K562 (cell line): ENCODE measurements at regions not wholly inside any gene's neighbourhood (a gene's known extent, or its start where the extent isn't known, plus 50 kb on each side); places are given as distances from the start of the nearest gene placed in this dataset.

Source experiments
- ATAC-seq: fragments of 200-7000 bp; cut with Tn5 transposase; 3 replicates; pipeline ENCODE4 v1.9.1; 2020; ENCODE audit warnings: moderate library complexity
- BruUV-seq: library from RNA; stranded (reverse); fragments of 400-500 nt; replicated peaks from 2 replicates; lab custom pipeline; 2021; lab: Mats Ljungman, UMichigan
- CTCF ChIA-PET: fragments of 300-600 bp; formaldehyde crosslinking; extraction: SDS; loops from one replicate; lab custom pipeline; 2021; ENCODE audit warnings: low intra/inter-chr PET ratio; lab: Yijun Ruan, JAX
- POLR2A ChIA-PET: fragments of 300-600, 350-650 bp; sonication (Branson Sonifier 250); formaldehyde crosslinking; extraction: SDS; loops from one replicate; lab custom pipeline; 2021; ENCODE audit warnings: antibody characterized with exemption, inconsistent platforms; lab: Yijun Ruan, JAX
- DNase-seq, 4 experiments: peaks; one replicate each; pipeline versions ENCODE4 v3.0.0 to v3.0.0-alpha.2; 2011 to 2018; ENCODE audit warnings: low spot score in 3 of 4, mixed read lengths in 3 of 4; ENCODE audit errors: extremely low read depth in 1 of 4
- FAIRE-seq: peaks from 2 replicates; lab custom pipeline; 2011; peaks lifted over from hg19 to GRCh38; lab: Jason Lieb, UNC
- H2AFZ ChIP-seq: 2 replicates; pipeline ENCODE4 v1.6.0; 2011; ENCODE audit warnings: low read depth, low read length, control low read depth, inconsistent platforms
- H3K27ac ChIP-seq: fragments of 200-600 bp; 3 replicates; pipeline ENCODE4 v1.8.0; 2011; ENCODE audit warnings: low read depth, mild to moderate bottlenecking, control low read depth, inconsistent platforms, low read length, moderate library complexity, mixed read lengths; ENCODE audit errors: extremely low read depth
- H3K27me3 ChIP-seq, 2 experiments: fragments of 300-600 bp in 1 of 2; 2 replicates in 1 of 2; 3 replicates in 1 of 2; pipeline versions ENCODE4 v1.6.0 to v1.8.0; 2011; ENCODE audit warnings: inconsistent platforms in 2 of 2, low read length in 2 of 2, mild to moderate bottlenecking in 1 of 2, mixed read lengths in 1 of 2, moderate library complexity in 1 of 2; ENCODE audit not compliant: control insufficient read depth in 2 of 2, insufficient read depth in 2 of 2
- H3K36me3 ChIP-seq: fragments of 300-600 bp; 3 replicates; pipeline ENCODE4 v1.8.0; 2011; ENCODE audit warnings: mild to moderate bottlenecking, low read length, inconsistent platforms; ENCODE audit not compliant: control insufficient read depth, insufficient read depth
- H3K4me1 ChIP-seq, 2 experiments: fragments of 200-600 bp in 1 of 2; replicated peaks in 1 of 2; 2 replicates in 1 of 2; 3 replicates in 1 of 2; pipeline versions ENCODE4 v1.5.1 to v1.8.0; 2011; ENCODE audit warnings: inconsistent platforms in 2 of 2, low read length in 2 of 2, mild to moderate bottlenecking in 1 of 2, mixed read lengths in 1 of 2, moderate library complexity in 1 of 2; ENCODE audit not compliant: control insufficient read depth in 2 of 2, insufficient read depth in 2 of 2
- H3K4me2 ChIP-seq: 2 replicates; pipeline ENCODE4 v1.6.1; 2011; ENCODE audit warnings: low read length, control low read depth, inconsistent platforms, mixed read lengths; ENCODE audit not compliant: insufficient read depth
- H3K4me3 ChIP-seq: fragments of 200-600 bp; sonication (generic), shearing (Covaris generic); 2 replicates; pipeline ENCODE4 v1.5.1; 2016; ENCODE audit warnings: control low read depth, inconsistent platforms
- H3K79me2 ChIP-seq: fragments of 200-600 bp; 3 replicates; pipeline ENCODE4 v1.8.0; 2011; ENCODE audit warnings: low read length, inconsistent platforms; ENCODE audit not compliant: control insufficient read depth, insufficient read depth
- H3K9ac ChIP-seq, 2 experiments: 2 replicates each; pipeline versions ENCODE4 v1.6.0 to v1.6.1; 2011; ENCODE audit warnings: low read depth in 2 of 2, low read length in 2 of 2, control low read depth in 1 of 2, inconsistent platforms in 1 of 2, mild to moderate bottlenecking in 1 of 2, mixed read lengths in 1 of 2; ENCODE audit not compliant: insufficient read depth in 1 of 2
- H3K9me1 ChIP-seq: one replicate; pipeline ENCODE4 v1.6.0; 2011; ENCODE audit warnings: inconsistent platforms, mild to moderate bottlenecking, low read length, moderate library complexity; ENCODE audit not compliant: control insufficient read depth, insufficient read depth
- H3K9me3 ChIP-seq: replicated peaks from 2 replicates; pipeline ENCODE4 v1.5.1; 2011; ENCODE audit warnings: low read depth, low read length, inconsistent platforms; ENCODE audit not compliant: control insufficient read depth, insufficient read depth
- H4K20me1 ChIP-seq: replicated peaks from 2 replicates; pipeline ENCODE4 v1.6.1; 2011; ENCODE audit warnings: low read length, inconsistent platforms, mixed read lengths; ENCODE audit not compliant: control insufficient read depth, insufficient read depth
- ILK ChIP-seq: fragments of 450-650 bp; IDR thresholded peaks from 2 replicates; pipeline ENCODE4 v1.6.1; 2016; ENCODE audit warnings: missing genetic modification characterization, low read depth, mild to moderate bottlenecking, missing compliant biosample characterization, moderate library complexity, borderline replicate concordance
- RAD51 ChIP-seq: fragments of 450-650 bp; IDR thresholded peaks from 2 replicates; pipeline ENCODE4 v1.7.1; 2016; ENCODE audit warnings: low read depth, mild to moderate bottlenecking, borderline replicate concordance
- SIX5 ChIP-seq, 2 experiments: IDR thresholded peaks; 2 replicates each; pipeline ENCODE4 v1.6.1; 2011; ENCODE audit warnings: low read length in 2 of 2, borderline replicate concordance in 1 of 2, low read depth in 1 of 2, mild to moderate bottlenecking in 1 of 2, moderate library complexity in 1 of 2; ENCODE audit not compliant: insufficient read depth in 1 of 2
- YBX1 ChIP-seq: fragments of 450-650 bp; IDR thresholded peaks from 2 replicates; pipeline ENCODE4 v1.7.1; 2016; ENCODE audit warnings: mild to moderate bottlenecking
- WGBS: fragments of 100-300 bp; shearing (Covaris generic); methylation state at CpG from one replicate; pipeline ENCODE4 v1.1.6; 2016; ENCODE audit warnings: low coverage, mixed read lengths; ENCODE audit not compliant: insufficient coverage; ENCODE audit errors: missing lambda C conversion rate; 5-methylcytosine and 5-hydroxymethylcytosine counted together
- in situ Hi-C: fragments of 300-500 bp; cut with MboI; formaldehyde crosslinking; loops from 4 replicates; pipeline ENCODE4 v1.15.0; 2018; ENCODE audit warnings: inconsistent platforms, mixed read lengths
- intact Hi-C: fragments of 100-400 bp; cut with micrococcal nuclease; formaldehyde crosslinking; loops from 2 replicates; pipeline ENCODE4 v1.14.2; 2022
- TF ChIP-seq, protein P1 (sequence below): fragments of 250-450 bp; sonication (Bioruptor Pico); IDR thresholded peaks from 2 replicates; pipeline ENCODE4 v1.5.0; 2020; ENCODE audit warnings: mild to moderate bottlenecking
- TF ChIP-seq, protein P2 (sequence below): fragments of 250-450 bp; sonication (Bioruptor Pico); IDR thresholded peaks from 2 replicates; pipeline ENCODE4 v1.4.0; 2020
- TF ChIP-seq, protein P3 (sequence below): fragments of 250-450 bp; sonication (Bioruptor Pico); IDR thresholded peaks from 2 replicates; pipeline ENCODE4 v1.8.0; 2022; ENCODE audit warnings: moderate library complexity, mild to moderate bottlenecking, inconsistent platforms

DNA sequence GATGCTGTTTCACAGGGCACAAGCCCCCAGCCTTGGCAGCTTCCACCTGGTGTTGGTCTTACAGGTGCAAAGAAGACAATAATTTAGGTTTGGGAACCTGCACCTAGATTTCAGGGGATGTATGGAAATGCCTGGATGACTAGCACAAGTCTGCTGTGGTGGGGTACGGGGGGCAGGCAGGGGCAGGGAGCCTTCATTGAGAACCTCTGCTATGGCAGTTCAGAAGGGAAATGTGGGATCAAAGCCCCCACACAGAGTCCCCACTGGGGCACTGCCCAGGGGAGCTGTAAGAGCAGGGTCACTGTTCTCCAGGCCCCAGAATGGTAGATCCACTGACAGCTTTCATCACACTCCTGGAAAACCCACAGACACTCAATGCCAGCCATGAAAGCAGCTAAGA lies 686.5 kb downstream of the FAM181B start:
- H3K9ac ChIP-seq: no peak overlapping the region
- H3K79me2 ChIP-seq: no peaks in the 10 kb centered on the region
- no peaks in the 10 kb centered on the region for H4K20me1 ChIP-seq
- H3K36me3 ChIP-seq: no peaks in the 10 kb centered on the region
- no peaks in the 10 kb centered on the region for H3K27me3 ChIP-seq
- WGBS: 0% methylated on average over 1 of the region's 1 CpG
- H3K4me2 ChIP-seq: no peak overlapping the region
- 0 out of 2 replicates have a peak, but pooled peaks cover 2% of the 10 kb centered on the region for H3K9me3 ChIP-seq
- no peaks in the 10 kb centered on the region for H3K9me1 ChIP-seq
- H2AFZ ChIP-seq: no peak overlapping the region
- TF ChIP-seq YBX1: no peak
- TF ChIP-seq, protein P1, sequence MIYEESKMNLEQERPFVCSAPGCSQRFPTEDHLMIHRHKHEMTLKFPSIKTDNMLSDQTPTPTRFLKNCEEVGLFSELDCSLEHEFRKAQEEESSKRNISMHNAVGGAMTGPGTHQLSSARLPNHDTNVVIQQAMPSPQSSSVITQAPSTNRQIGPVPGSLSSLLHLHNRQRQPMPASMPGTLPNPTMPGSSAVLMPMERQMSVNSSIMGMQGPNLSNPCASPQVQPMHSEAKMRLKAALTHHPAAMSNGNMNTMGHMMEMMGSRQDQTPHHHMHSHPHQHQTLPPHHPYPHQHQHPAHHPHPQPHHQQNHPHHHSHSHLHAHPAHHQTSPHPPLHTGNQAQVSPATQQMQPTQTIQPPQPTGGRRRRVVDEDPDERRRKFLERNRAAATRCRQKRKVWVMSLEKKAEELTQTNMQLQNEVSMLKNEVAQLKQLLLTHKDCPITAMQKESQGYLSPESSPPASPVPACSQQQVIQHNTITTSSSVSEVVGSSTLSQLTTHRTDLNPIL (CRISPR knock-in tag): no peak
- no peak for TF ChIP-seq RAD51
- no peak for TF ChIP-seq SIX5 (IDR thresholded peaks at IDR 0.05; ENCODE audit: borderline replicate concordance in 1 of 2, insufficient read depth in 1 of 2, low read depth in 1 of 2, low read length in 2 of 2)
- TF ChIP-seq, protein P2, sequence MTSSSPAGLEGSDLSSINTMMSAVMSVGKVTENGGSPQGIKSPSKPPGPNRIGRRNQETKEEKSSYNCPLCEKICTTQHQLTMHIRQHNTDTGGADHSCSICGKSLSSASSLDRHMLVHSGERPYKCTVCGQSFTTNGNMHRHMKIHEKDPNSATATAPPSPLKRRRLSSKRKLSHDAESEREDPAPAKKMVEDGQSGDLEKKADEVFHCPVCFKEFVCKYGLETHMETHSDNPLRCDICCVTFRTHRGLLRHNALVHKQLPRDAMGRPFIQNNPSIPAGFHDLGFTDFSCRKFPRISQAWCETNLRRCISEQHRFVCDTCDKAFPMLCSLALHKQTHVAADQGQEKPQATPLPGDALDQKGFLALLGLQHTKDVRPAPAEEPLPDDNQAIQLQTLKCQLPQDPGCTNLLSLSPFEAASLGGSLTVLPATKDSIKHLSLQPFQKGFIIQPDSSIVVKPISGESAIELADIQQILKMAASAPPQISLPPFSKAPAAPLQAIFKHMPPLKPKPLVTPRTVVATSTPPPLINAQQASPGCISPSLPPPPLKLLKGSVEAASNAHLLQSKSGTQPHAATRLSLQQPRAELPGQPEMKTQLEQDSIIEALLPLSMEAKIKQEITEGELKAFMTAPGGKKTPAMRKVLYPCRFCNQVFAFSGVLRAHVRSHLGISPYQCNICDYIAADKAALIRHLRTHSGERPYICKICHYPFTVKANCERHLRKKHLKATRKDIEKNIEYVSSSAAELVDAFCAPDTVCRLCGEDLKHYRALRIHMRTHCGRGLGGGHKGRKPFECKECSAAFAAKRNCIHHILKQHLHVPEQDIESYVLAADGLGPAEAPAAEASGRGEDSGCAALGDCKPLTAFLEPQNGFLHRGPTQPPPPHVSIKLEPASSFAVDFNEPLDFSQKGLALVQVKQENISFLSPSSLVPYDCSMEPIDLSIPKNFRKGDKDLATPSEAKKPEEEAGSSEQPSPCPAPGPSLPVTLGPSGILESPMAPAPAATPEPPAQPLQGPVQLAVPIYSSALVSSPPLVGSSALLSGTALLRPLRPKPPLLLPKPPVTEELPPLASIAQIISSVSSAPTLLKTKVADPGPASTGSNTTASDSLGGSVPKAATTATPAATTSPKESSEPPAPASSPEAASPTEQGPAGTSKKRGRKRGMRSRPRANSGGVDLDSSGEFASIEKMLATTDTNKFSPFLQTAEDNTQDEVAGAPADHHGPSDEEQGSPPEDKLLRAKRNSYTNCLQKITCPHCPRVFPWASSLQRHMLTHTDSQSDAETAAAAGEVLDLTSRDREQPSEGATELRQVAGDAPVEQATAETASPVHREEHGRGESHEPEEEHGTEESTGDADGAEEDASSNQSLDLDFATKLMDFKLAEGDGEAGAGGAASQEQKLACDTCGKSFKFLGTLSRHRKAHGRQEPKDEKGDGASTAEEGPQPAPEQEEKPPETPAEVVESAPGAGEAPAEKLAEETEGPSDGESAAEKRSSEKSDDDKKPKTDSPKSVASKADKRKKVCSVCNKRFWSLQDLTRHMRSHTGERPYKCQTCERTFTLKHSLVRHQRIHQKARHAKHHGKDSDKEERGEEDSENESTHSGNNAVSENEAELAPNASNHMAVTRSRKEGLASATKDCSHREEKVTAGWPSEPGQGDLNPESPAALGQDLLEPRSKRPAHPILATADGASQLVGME (CRISPR knock-in tag): no peak
- TF ChIP-seq ILK (tag): no peak
- TF ChIP-seq, protein P3, sequence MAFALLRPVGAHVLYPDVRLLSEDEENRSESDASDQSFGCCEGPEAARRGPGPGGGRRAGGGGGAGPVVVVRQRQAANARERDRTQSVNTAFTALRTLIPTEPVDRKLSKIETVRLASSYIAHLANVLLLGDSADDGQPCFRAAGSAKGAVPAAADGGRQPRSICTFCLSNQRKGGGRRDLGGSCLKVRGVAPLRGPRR (CRISPR knock-in tag): no peak
- no peaks in the 10 kb centered on the region for H3K4me1 ChIP-seq
- no peak overlapping the region for H3K4me3 ChIP-seq
- POLR2A ChIA-PET: no interaction called here
- DNase-seq (no peak), ATAC-seq (no peak), FAIRE-seq (no peak)
- in situ Hi-C loops: no loop called here
- CTCF ChIA-PET: no interaction called here
- intact Hi-C loops: no loop called here
- BruUV-seq: no TSS peak
- H3K27ac ChIP-seq: no peak overlapping the region
